Skeletal muscle satellite cell (primary cell): ENCODE measurements at regions not wholly inside any gene's neighbourhood (a gene's known extent, or its start where the extent isn't known, plus 50 kb on each side); places are given as distances from the start of the nearest gene placed in this dataset.
"Not testable (repeated sequence)": the region's sequence is repeated elsewhere in the genome, so short reads cannot be mapped to it uniquely, and the experiment has no call there.

Experiments used
- H3K27me3 ChIP-seq: 2 replicates; pipeline ENCODE4 v1.7.0; 2013; ENCODE audit warnings: low read length; ENCODE audit not compliant: control insufficient read depth, insufficient read depth
- H3K36me3 ChIP-seq: 2 replicates; pipeline ENCODE4 v1.7.0; 2013; ENCODE audit warnings: mild to moderate bottlenecking, control low read depth, low read length; ENCODE audit not compliant: insufficient read depth
- H3K4me1 ChIP-seq: 2 replicates; pipeline ENCODE4 v1.7.0; 2013; ENCODE audit warnings: low read length; ENCODE audit not compliant: control insufficient read depth, insufficient read depth
- H3K4me2 ChIP-seq: 2 replicates; pipeline ENCODE4 v1.7.0; 2013; ENCODE audit warnings: mild to moderate bottlenecking, low read length
- H3K4me3 ChIP-seq: 2 replicates; pipeline ENCODE4 v1.7.0; 2013; ENCODE audit warnings: low read length
- H3K9ac ChIP-seq: 2 replicates; pipeline ENCODE4 v1.7.0; 2013; ENCODE audit warnings: mild to moderate bottlenecking, low read depth, low read length, moderate library complexity
- H3K9me3 ChIP-seq: replicated peaks from 2 replicates; pipeline ENCODE4 v1.7.0; 2013; ENCODE audit warnings: mild to moderate bottlenecking, control low read depth, low read length

DNA sequence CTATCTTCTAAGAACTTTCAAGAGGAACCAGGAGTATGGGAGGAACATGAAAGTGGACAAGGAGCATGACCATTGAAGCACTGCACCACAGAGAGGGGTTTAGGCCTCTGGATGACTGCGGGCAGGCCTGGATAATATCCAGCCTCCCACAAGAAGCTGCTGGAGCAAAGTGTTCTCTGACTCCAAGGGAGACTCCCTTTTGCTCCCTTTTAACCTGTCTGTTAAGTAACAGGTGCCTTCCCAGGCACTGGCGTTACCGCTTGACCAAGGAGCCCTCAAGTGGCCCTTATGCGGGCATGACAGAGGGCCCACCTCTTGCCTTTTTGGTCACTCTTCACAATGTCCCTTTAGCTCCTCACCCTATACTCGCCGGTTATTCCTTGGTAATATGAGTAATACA, 666.2 kb downstream of the SLITRK6 start:
- no peak overlapping the region for H3K4me2 ChIP-seq
- no peak overlapping the region for H3K9ac ChIP-seq
- H3K9me3 ChIP-seq: peaks cover 3% of the 10 kb centered on the region
- no peaks in the 10 kb centered on the region for H3K27me3 ChIP-seq
- H3K36me3 ChIP-seq: no peaks in the 10 kb centered on the region
- H3K4me1 ChIP-seq: no peaks in the 10 kb centered on the region
- H3K4me3 ChIP-seq: no peak overlapping the region

DNA sequence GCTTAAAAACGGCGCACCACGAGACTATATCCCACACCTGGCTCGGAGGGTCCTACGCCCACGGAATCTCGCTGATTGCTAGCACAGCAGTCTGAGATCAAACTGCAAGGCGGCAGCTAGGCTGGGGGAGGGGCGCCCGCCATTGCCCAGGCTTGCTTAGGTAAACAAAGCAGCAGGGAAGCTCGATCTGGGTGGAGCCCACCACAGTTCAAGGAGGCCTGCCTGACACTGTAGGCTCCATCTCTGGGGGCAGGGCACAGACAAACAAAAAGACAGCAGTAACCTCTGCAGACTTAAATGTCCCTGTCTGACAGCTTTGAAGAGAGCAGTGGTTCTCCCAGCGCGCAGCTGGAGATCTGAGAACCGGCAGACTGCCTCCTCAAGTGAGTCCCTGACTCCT, 675.7 kb downstream of the SLITRK6 start:
- H3K4me2 ChIP-seq, H3K9me3 ChIP-seq, H3K9ac ChIP-seq, H3K36me3 ChIP-seq, H3K4me3 ChIP-seq, H3K27me3 ChIP-seq, H3K4me1 ChIP-seq: not testable (repeated sequence)

DNA sequence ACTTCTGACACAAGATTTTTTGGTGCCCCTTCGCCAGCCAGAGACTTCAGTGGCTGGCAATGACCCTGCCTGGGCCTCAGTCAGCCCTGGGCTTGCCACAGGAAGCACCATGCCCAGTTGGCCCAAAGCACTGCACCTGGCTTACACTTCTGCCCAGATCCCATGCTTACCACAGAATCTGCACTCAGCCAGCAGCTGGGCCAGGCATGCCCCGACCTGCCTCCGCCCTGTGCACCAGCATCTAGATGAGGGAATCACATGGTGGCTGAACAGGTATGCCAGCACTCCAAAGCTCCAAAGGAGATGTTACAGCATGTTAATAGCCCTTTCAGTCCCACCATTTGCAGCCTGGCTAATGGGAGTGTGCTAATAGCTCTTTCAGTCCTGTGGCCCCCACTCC, 690.9 kb downstream of the SLITRK6 start:
- Histone ChIP-seq H3K9me3 (peaks cover 11% of the 10 kb centered on the region), H3K4me3 (no peak overlapping the region), H3K36me3 (no peaks in the 10 kb centered on the region), H3K4me1 (no peaks in the 10 kb centered on the region), H3K9ac (no peak overlapping the region), H3K4me2 (no peak overlapping the region), H3K27me3 (no peaks in the 10 kb centered on the region)

DNA sequence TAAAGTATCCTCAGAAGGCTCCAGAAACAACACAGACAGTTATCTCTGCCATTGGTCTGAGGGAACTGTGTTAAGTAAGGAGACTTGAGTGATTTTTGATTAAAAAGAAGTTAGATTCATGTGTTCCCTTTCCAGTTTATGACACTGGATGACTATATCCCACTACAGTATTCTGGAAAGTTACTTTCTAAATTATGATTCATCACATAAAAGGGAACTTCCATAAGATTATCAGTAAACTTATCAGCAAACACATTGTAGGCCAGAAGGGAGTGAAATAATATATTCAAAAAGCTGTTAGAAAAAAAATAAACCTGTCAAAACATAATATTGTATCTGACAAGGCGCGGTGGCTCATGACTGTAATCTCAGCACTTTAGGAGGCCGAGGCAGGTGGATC, 700.0 kb downstream of the SLITRK6 start:
- H3K9me3 ChIP-seq: no peaks in the 10 kb centered on the region
- no peak overlapping the region for H3K4me3 ChIP-seq
- no peaks in the 10 kb centered on the region for H3K36me3 ChIP-seq
- H3K9ac ChIP-seq: no peak overlapping the region
- H3K4me2 ChIP-seq: no peak overlapping the region
- no peaks in the 10 kb centered on the region for H3K4me1 ChIP-seq
- H3K27me3 ChIP-seq: no peaks in the 10 kb centered on the region

DNA sequence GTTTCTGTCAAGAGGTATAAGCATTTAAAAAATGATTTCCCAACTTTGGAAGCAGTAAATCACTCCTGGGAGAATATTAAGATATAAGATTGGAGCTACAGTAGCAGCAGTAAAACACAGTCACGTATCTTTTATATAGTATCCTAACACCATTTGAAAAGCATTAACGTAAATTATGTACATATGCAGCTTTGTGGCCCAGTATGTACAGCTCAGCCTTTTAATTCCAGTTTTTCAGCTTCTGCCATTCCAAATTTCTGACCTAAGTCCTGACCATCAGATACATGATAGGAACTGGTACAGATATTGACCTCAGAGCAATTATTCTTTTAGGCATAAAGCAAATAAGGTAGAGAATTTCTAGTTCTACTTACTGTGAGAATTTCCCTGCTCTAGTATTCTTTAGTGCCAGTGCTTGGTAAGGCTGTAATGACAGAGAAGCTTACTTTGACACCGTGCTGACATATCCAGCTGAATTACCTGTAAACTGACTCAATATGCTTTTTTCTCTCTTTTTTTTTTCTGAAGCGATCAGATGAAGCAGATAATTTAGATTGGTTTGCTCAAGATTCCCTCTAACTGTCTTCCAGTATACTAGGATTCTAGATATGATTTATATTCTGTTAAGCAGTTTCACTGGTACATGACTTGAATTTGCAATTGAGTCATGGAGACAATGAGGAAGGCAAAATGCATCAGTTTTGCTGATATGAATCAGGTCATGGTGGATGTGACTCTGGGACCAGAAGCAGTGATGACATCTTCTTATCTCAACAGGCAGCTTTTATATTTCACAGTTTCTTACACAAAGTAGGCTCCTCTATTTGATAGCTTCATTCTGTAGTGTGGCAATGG, 703.6 kb downstream of the SLITRK6 start:
- no peak overlapping the region for H3K9ac ChIP-seq
- no peaks in the 10 kb centered on the region for H3K27me3 ChIP-seq
- no peak overlapping the region for H3K4me3 ChIP-seq
- no peaks in the 10 kb centered on the region for H3K9me3 ChIP-seq
- no peaks in the 10 kb centered on the region for H3K36me3 ChIP-seq
- no peaks in the 10 kb centered on the region for H3K4me1 ChIP-seq
- H3K4me2 ChIP-seq: no peak overlapping the region

DNA sequence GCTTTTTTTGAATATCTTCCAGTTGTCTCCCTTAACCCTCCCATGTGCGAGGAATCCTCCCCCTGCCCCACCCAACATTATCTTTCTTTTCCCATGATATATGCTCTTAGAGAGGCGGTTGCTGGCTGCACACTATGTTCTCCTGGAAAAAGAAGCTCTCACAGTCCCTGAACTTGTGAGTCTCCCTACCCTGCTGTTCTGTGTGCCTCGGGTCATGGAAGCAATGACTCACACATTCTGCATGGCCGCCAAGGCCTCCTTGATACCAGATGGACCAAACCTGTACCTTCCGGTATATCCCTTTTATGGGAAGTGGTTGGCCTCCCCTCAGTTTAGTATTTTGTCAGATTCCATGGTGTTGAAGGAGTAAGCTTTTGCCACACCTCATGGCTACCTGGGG, 705.4 kb downstream of the SLITRK6 start:
- Histone ChIP-seq H3K9me3 (no peaks in the 10 kb centered on the region), H3K4me3 (no peak overlapping the region), H3K27me3 (no peaks in the 10 kb centered on the region), H3K9ac (no peak overlapping the region), H3K4me2 (no peak overlapping the region), H3K4me1 (no peaks in the 10 kb centered on the region), H3K36me3 (no peaks in the 10 kb centered on the region)

DNA sequence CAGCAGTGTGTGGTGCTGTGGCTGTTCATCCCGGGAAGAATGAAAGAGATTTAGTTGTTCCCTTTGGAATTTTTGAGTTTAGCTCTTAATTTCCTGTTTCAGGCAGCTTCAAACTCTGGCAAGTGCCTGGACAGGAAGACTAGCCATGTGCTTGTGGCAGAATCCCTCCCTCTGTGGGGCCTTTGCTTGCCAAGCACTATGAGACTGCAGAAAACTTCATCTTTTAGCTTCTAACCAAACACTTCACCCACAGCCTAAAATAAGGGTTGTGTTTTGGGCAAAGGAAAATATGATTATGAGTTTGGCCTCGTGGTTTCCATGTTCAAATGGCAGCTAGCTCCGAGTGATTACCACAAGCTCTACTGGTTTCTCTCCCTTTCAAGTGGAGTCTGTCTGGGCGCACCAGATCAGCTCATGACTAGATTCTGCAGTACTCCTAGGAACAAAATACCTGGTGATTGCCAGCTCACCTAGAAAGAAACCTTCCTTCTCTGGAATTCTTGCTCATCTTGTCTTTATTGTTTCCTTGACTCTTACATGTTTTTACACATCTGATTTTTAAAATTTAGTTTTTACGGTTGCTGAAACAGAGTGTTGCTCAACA, 707.5 kb downstream of the SLITRK6 start:
- Histone ChIP-seq H3K9me3 (no peaks in the 10 kb centered on the region), H3K36me3 (no peaks in the 10 kb centered on the region), H3K27me3 (no peaks in the 10 kb centered on the region), H3K9ac (no peak overlapping the region), H3K4me1 (no peaks in the 10 kb centered on the region), H3K4me2 (no peak overlapping the region), H3K4me3 (no peak overlapping the region)

DNA sequence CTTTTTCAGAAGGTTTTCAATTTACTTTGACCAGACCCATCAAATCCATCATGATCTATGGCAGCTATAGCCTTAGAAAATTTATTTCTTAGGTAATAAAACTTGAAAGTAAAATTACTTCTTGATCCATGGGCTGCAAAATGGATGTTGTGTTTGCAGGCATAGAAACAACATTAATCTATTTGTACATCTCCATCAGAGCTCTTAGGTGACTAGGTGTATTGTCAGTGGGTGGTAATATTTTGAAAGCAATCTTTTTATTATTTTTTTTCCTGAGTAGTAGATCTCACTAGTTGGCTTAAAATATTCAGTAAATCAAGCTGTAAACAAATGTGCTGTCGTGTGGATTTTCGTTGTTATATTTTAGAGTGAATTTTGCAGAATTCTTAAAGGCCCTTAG, 710.0 kb downstream of the SLITRK6 start:
- H3K4me1 ChIP-seq: no peaks in the 10 kb centered on the region
- H3K4me3 ChIP-seq: no peak overlapping the region
- H3K4me2 ChIP-seq: no peak overlapping the region
- no peaks in the 10 kb centered on the region for H3K36me3 ChIP-seq
- H3K9ac ChIP-seq: no peak overlapping the region
- no peaks in the 10 kb centered on the region for H3K27me3 ChIP-seq
- no peaks in the 10 kb centered on the region for H3K9me3 ChIP-seq

DNA sequence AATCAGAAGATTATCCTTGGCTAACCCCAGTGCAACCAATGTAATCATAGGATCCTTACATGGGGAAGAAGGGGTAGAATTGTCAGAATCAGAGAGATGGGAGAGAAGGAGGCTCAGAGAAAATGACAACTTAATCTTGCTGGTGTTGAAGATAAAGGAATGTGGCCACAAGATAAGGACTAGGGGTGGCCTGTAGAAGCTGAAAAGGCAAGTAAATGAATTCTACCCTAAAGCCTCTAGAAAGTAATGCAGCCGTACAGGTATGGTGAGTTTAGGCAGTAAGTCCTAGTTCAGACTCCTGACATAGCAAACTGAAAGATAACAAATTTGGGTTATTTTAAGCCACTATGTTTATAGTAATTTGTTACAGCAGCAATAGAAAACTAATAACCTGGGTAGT, 718.5 kb downstream of the SLITRK6 start:
- H3K4me1 ChIP-seq: no peaks in the 10 kb centered on the region
- no peaks in the 10 kb centered on the region for H3K27me3 ChIP-seq
- no peak overlapping the region for H3K9ac ChIP-seq
- H3K36me3 ChIP-seq: no peaks in the 10 kb centered on the region
- H3K9me3 ChIP-seq: peaks cover 4% of the 10 kb centered on the region
- no peak overlapping the region for H3K4me3 ChIP-seq
- no peak overlapping the region for H3K4me2 ChIP-seq

DNA sequence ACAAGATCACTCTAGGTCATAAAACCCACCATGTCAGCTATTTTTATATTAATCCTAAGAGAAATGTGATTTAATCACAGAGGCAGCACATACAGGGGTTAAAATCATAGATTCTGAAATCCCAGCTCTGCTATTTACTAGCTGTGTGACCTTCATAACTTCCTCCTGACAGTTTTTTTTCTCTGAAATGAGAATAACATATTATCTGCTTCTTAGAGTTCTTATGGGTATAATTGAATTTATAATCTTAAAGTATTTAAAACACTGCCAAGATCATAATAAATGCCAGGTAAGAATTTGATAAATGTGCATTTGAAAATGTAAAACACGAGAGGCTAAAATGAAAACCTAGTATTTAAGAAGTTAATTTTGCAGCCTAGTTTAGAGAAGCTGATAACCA, 722.9 kb downstream of the SLITRK6 start:
- Histone ChIP-seq H3K9me3 (peaks cover 7% of the 10 kb centered on the region), H3K4me3 (no peak overlapping the region), H3K9ac (no peak overlapping the region), H3K4me2 (no peak overlapping the region), H3K27me3 (no peaks in the 10 kb centered on the region), H3K36me3 (no peaks in the 10 kb centered on the region), H3K4me1 (no peaks in the 10 kb centered on the region)

DNA sequence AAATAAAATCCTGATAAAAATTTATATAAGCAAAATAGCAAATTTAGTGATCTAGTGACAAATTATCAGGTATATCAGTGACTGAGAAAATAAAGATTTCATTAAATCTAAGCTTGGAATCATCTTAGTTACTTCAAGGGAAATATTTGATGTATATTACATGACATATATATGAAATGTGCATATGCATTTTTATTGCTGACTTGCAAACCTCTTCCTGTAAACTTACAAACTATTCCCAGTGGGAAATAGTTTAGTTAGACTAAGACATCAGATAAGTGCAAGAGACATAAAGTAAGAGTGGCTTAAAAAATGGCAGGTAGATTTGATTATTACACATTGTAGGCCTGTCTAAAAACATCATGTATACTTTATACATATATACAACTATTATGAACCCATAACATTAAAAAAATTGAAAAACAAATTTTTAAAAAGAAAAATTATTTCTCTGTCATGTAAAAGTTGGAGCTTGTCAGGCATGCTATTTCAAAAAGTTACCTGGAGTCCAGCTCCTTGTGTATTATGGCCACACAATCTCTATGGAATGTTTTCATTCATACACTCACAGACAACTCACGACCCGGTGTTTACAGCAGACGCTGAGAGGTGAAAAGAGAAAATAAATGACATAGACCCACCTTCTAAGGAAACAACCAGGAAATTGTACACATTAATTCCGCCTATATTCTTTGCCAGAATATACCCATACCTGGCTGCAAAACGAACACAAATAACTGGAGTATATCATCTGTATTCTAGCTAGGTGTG, 724.5 kb downstream of the SLITRK6 start:
- Histone ChIP-seq H3K9me3 (peaks cover 7% of the 10 kb centered on the region), H3K4me1 (no peaks in the 10 kb centered on the region), H3K36me3 (no peaks in the 10 kb centered on the region), H3K9ac (no peak overlapping the region), H3K27me3 (no peaks in the 10 kb centered on the region), H3K4me3 (no peak overlapping the region), H3K4me2 (no peak overlapping the region)
